SU-DHL-6 (cell line): ENCODE measurements at regions not wholly inside any gene's neighbourhood (a gene's known extent, or its start where the extent isn't known, plus 50 kb on each side); places are given as distances from the start of the nearest gene placed in this dataset.

ENCODE experiments used
- CTCF ChIP-seq: fragments of 200-600 bp; sonication (generic); IDR thresholded peaks from one replicate; pipeline ENCODE4 v1.5.1; 2017; ENCODE audit warnings: antibody characterized with exemption, mild to moderate bottlenecking, low read length, moderate library complexity; ENCODE audit not compliant: insufficient read depth, poor library complexity, severe bottlenecking
- EZH2phosphoT487 ChIP-seq: fragments of 200-600 bp; sonication (generic), shearing (Covaris generic); conservative IDR thresholded peaks from 2 replicates; pipeline ENCODE4 v1.6.1; 2018; ENCODE audit warnings: mild to moderate bottlenecking, antibody characterized with exemption, low read length, moderate library complexity, mixed read lengths

DNA sequence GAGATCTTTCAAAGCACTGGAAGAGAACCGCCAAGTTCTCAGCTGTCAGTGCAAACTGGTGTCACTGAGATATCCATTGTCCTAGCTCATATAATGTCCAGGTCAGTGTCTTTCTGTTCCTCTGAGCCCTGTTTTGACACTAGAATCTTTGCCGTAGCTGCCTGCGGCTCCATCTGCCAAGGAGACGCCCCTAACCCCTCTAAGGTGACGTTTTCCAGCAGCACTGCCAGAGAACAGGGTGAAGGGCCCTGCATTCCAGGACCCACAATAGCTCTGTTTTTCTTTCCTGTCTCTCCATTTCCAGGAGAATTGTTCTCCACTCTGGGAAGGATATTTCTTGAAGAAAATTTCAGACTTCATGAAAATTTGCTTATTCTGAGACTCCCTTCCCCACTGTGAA, 181.7 kb upstream of the SLC39A10 start:
- no peak for TF ChIP-seq CTCF
- TF ChIP-seq EZH2phosphoT487, result no peak
